NCI-H1694 treated with DMSO at 0.1 percent for 48 hours (cell line): ENCODE measurements at regions not wholly inside any gene's neighbourhood (a gene's known extent, or its start where the extent isn't known, plus 50 kb on each side); places are given as distances from the start of the nearest gene placed in this dataset.
A peak's percentile ranks its signal among the peaks of the same experiment; 100 is the strongest.

Experiments used
- DNase-seq: peaks from one replicate; lab custom pipeline; 2025; lab: John Stamatoyannopoulos, UW

- no peak for DNase-seq
Measured at GRCh38 chr11:129324533-129325175, 51.0 kb upstream of the BARX2 start.

GRCh38 chr11:129323896-129324502 lies 51.6 kb upstream of the BARX2 start:
- DNase-seq = peak; percentile 56

- no peak for DNase-seq
Measured at GRCh38 chr11:129322941-129323340, 52.7 kb upstream of the BARX2 start.

GRCh38 chr11:129321076-129321475 lies 54.6 kb upstream of the BARX2 start:
- DNase-seq = no peak

- DNase-seq = no peak
Measured at GRCh38 chr11:129320494-129320893, 55.2 kb upstream of the BARX2 start.

- DNase-seq = no peak
Measured at GRCh38 chr11:129319751-129320150, 55.9 kb upstream of the BARX2 start.

- DNase-seq = no peak
Measured at GRCh38 chr11:129319201-129319600, 56.4 kb upstream of the BARX2 start.

- no peak for DNase-seq
Measured at GRCh38 chr11:129317571-129317970, 58.1 kb upstream of the BARX2 start.

GRCh38 chr11:129316781-129317180 lies 58.9 kb upstream of the BARX2 start:
- DNase-seq = no peak

- no peak for DNase-seq
Measured at GRCh38 chr11:129315781-129316579, 59.7 kb upstream of the BARX2 start.

- DNase-seq = no peak
Measured at GRCh38 chr11:129314371-129314770, 61.3 kb upstream of the BARX2 start.

GRCh38 chr11:129313541-129314297 lies 61.9 kb upstream of the BARX2 start:
- DNase-seq = no peak

GRCh38 chr11:129312730-129313503 lies 62.7 kb upstream of the BARX2 start:
- DNase-seq = no peak

- no peak for DNase-seq
Measured at GRCh38 chr11:129308241-129308865, 67.3 kb upstream of the BARX2 start.

GRCh38 chr11:129307162-129307561 lies 68.5 kb upstream of the BARX2 start:
- no peak for DNase-seq

- no peak for DNase-seq
Measured at GRCh38 chr11:129302386-129303101, 73.1 kb upstream of the BARX2 start.

- no peak for DNase-seq
Measured at GRCh38 chr11:129300099-129300498, 75.5 kb upstream of the BARX2 start.

- DNase-seq = no peak
Measured at GRCh38 chr11:129298988-129299387, 76.7 kb upstream of the BARX2 start.

GRCh38 chr11:129295746-129296145 lies 79.9 kb upstream of the BARX2 start:
- DNase-seq = no peak

- no peak for DNase-seq
Measured at GRCh38 chr11:129292771-129293170, 82.9 kb upstream of the BARX2 start.

GRCh38 chr11:129292092-129292491 lies 83.6 kb upstream of the BARX2 start:
- DNase-seq = no peak
